Heart right ventricle (tissue), 16 donors: ENCODE measurements at regions not wholly inside any gene's neighbourhood (a gene's known extent, or its start where the extent isn't known, plus 50 kb on each side); places are given as distances from the start of the nearest gene placed in this dataset.

ENCODE experiments used
- ATAC-seq, 8 donors: fragments of 200-7000 bp; cut with Tn5 transposase; one replicate each; pipeline ENCODE4 v1.9.1; 2020; ENCODE audit warnings: mild to moderate bottlenecking in 8 of 8, moderate library complexity in 8 of 8, moderate number of reproducible peaks in 1 of 8
- DNase-seq, 2 donors: peaks; one replicate each; pipeline ENCODE4 v3.0.0-alpha.2; 2020
- H3K27ac ChIP-seq, 10 donors: fragments of 200-600 bp; sonication (generic) in 2 of 10; one replicate each; pipeline versions ENCODE4 v1.5.0 to v1.8.0; 2020 to 2022; ENCODE audit warnings: mild to moderate bottlenecking in 3 of 10
- H3K27me3 ChIP-seq, 7 donors: fragments of 200-600 bp; one replicate each; pipeline ENCODE4 v1.8.0; 2021 to 2022; ENCODE audit warnings: mild to moderate bottlenecking in 2 of 7
- H3K36me3 ChIP-seq, 9 donors: fragments of 200-600 bp; sonication (generic) in 1 of 9; one replicate each; pipeline versions ENCODE4 v1.5.0 to v1.8.0; 2020 to 2022; ENCODE audit warnings: mild to moderate bottlenecking in 2 of 9
- H3K4me1 ChIP-seq, 9 donors: fragments of 200-600 bp; sonication (generic) in 1 of 9; one replicate each; pipeline versions ENCODE4 v1.5.0 to v1.8.0; 2020 to 2022; ENCODE audit warnings: mild to moderate bottlenecking in 4 of 9
- H3K4me3 ChIP-seq, 10 donors: fragments of 200-600 bp; sonication (generic) in 2 of 10; one replicate each; pipeline versions ENCODE4 v1.5.0 to v1.8.0; 2020 to 2022; ENCODE audit warnings: mild to moderate bottlenecking in 7 of 10, moderate library complexity in 2 of 10
- H3K9me3 ChIP-seq, 11 donors: fragments of 200-600 bp in 10 of 11; sonication (generic) in 2 of 11; one replicate each; pipeline versions ENCODE4 v1.5.0 to v1.8.0; 2013 to 2022; ENCODE audit warnings: mild to moderate bottlenecking in 2 of 11, control low read depth in 1 of 11, moderate library complexity in 1 of 11
- WGBS, 2 donors: extraction: QIAGEN DNeasy Blood & Tissue Kit; methylation state at CpG; one replicate each; pipeline ENCODE4 v1.1.7; 2013; ENCODE audit warnings: inconsistent platforms in 1 of 2; 5-methylcytosine and 5-hydroxymethylcytosine counted together
- intact Hi-C, 10 donors: fragments of 100-400 bp; cut with DNase I; formaldehyde crosslinking; loops; one replicate each; pipeline versions ENCODE4 v1.11.1 to v1.14.2; 2022
- TF ChIP-seq, protein P1 (sequence below), 9 donors: fragments of 200-600 bp; sonication (generic) in 2 of 9; IDR thresholded peaks; one replicate each; pipeline versions ENCODE4 v1.5.0 to v1.8.0; 2021 to 2022; ENCODE audit warnings: antibody characterized with exemption in 9 of 9, mild to moderate bottlenecking in 5 of 9, moderate library complexity in 1 of 9
- donor health status: Arrhythmogenic right ventricular cardiomyopathy.
- donor health status: ischemic (EF 13 %, LVEDD 7.1; RV severe dilation, severe dysfunction).
- donor health status: healthy with polysubstance abuse.
- donor health status: DM: no; HTN: yes; CAD: no.
- donor health status: DM: no; HTN: no; CAD: no.
- donor health status: ischemic (EF 25% LVEDD 6.9; RV normal size, moderate dysfunction).
- donor health status: ischemic (EF 25% LVEDD 5.7; RV mildly dilated, moderate dysfunction).
- donor health status: healthy.
- donor health status: DM: yes; HTN: yes; CAD: no.
- donor health status: Ischemic cardiomyopathy.
- donor health status: ischemic (EF 35%, LVEDD 5.7; RV mildly dilated, moderate dysfunction).
- donor health status: nonischemic (EF 11% LVEDD 7.7; RV severe dilation, severe dysfunction).
- donor health status: DM: yes; HTN: yes; CAD: no.
- donor health status: PGD.
- donor health status: ischemic (EF 29% LVEDD 5.4; RV normal size, mild dysfunction).
- donor health status: nonischemic (EF 23%, LVEDD 6.1; RV moderate dilation, normal function).

DNA sequence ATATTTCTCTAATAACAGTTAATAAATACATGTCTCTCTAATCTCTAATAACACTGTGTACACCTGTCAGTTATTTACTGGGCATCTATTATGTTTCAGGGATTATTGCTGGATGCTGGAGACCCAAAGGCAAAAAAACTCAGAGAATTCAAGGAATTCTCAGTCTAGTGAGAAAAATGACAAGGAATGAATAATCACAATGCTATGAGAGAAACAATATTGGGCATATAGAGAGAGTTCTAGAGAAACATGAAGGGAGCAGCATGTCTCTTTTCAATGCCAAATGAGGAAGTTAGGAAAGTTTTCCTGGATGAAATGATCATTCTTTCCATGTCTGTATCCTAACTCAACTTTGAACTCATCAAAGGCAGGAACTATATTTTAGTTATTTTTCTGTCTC, 82.8 kb downstream of the TNFSF18 start:
- TF ChIP-seq, protein P1, sequence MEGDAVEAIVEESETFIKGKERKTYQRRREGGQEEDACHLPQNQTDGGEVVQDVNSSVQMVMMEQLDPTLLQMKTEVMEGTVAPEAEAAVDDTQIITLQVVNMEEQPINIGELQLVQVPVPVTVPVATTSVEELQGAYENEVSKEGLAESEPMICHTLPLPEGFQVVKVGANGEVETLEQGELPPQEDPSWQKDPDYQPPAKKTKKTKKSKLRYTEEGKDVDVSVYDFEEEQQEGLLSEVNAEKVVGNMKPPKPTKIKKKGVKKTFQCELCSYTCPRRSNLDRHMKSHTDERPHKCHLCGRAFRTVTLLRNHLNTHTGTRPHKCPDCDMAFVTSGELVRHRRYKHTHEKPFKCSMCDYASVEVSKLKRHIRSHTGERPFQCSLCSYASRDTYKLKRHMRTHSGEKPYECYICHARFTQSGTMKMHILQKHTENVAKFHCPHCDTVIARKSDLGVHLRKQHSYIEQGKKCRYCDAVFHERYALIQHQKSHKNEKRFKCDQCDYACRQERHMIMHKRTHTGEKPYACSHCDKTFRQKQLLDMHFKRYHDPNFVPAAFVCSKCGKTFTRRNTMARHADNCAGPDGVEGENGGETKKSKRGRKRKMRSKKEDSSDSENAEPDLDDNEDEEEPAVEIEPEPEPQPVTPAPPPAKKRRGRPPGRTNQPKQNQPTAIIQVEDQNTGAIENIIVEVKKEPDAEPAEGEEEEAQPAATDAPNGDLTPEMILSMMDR (IDR thresholded peaks at IDR 0.05): no peak
- Histone ChIP-seq H3K36me3 (no peaks in the 10 kb centered on the region), H3K4me3 (no peak overlapping the region), H3K9me3 (peaks cover 0 to 4% (median 0%) of the 10 kb centered on the region in 11 donors), H3K27me3 (no peaks in the 10 kb centered on the region), H3K4me1 (no peaks in the 10 kb centered on the region), H3K27ac (no peak overlapping the region)
- DNase-seq: no peak
- ATAC-seq: no peak
- intact Hi-C loops: no loop called here

DNA sequence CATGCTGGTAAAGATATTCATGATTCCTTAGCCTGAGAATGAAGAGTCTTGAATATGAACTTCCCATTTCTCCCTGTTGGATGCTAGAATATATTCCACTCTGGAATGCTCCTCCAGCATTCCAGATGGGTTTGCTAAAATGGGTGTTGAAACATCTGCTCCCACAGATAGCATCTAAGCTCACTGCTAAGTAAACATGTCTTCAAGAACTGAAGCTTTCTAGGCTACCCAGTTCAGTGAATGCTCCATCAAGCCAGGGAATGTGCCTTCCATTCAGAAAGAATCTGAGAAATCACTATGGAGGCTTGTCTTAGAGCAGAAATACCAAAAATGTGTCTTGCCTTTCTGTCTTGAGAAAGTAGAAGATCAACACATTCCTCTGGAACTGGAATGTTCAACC, 81.1 kb downstream of the TNFSF18 start:
- Histone ChIP-seq H3K4me3 (no peak overlapping the region), H3K27ac (no peak overlapping the region), H3K36me3 (no peaks in the 10 kb centered on the region), H3K9me3 (peaks cover 0 to 4% (median 0%) of the 10 kb centered on the region in 11 donors), H3K4me1 (no peaks in the 10 kb centered on the region), H3K27me3 (no peaks in the 10 kb centered on the region)
- ATAC-seq: no peak
- intact Hi-C loops: no loop called here
- no peak for DNase-seq
- TF ChIP-seq, protein P1 (IDR thresholded peaks at IDR 0.05): no peak

DNA sequence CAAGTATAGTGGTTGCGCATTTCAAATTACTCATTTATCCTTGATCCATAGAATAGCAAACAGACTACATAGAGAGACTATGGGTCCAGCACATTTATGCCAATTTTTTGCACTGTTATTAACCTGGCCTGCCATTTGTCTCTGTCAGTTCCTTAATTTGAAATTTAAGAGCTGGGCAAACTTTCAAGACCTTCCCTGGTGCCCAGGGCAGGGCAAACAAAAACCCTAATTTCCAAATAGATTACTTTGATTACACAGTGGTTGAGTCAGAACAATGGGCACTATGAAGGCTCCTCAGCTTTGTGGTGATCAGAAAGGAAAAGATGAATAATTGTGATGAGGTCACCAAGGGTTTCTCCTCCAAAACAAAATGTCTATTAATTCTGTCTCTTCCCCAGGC, 80.6 kb downstream of the TNFSF18 start:
- peaks cover 0 to 4% (median 0%) of the 10 kb centered on the region in 11 donors for H3K9me3 ChIP-seq
- H3K4me3 ChIP-seq: no peak overlapping the region
- H3K36me3 ChIP-seq: no peaks in the 10 kb centered on the region
- TF ChIP-seq, protein P1 (IDR thresholded peaks at IDR 0.05): no peak
- H3K4me1 ChIP-seq: no peaks in the 10 kb centered on the region
- ATAC-seq: no peak
- no peak overlapping the region for H3K27ac ChIP-seq
- H3K27me3 ChIP-seq: no peaks in the 10 kb centered on the region
- intact Hi-C loops: no loop called here
- no peak for DNase-seq
- WGBS, 2 donors: 97 to 100% methylated on average over 1 of the region's 1 CpG

DNA sequence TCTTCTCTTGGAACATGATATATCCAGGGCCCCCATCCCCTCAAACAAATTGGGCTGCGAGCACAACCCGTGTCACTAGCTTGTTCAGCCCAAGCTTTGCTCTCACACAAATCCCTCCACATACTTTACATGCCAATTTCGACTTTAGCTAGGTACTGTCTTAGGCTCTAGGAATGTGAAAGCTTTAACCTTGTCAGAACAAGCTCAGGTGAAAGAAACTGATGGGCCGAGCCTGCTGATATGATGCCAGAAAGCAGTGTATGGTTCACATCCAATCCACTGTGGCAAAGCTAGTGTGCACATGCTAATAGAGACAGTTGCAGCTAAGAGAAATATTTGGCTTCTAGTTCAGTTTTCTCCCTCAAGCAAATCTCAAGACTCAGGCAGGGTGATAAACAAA, 79.5 kb downstream of the TNFSF18 start:
- Histone ChIP-seq H3K36me3 (no peaks in the 10 kb centered on the region), H3K4me3 (no peak overlapping the region), H3K4me1 (no peaks in the 10 kb centered on the region), H3K27me3 (no peaks in the 10 kb centered on the region), H3K27ac (no peak overlapping the region), H3K9me3 (peaks cover 0 to 4% (median 0%) of the 10 kb centered on the region in 11 donors)
- no peak for DNase-seq
- 51 to 65% methylated on average over 4 of the region's 4 CpGs for WGBS, 2 donors
- intact Hi-C loops: no loop called here
- no peak for ATAC-seq
- TF ChIP-seq, protein P1 (IDR thresholded peaks at IDR 0.05): no peak

DNA sequence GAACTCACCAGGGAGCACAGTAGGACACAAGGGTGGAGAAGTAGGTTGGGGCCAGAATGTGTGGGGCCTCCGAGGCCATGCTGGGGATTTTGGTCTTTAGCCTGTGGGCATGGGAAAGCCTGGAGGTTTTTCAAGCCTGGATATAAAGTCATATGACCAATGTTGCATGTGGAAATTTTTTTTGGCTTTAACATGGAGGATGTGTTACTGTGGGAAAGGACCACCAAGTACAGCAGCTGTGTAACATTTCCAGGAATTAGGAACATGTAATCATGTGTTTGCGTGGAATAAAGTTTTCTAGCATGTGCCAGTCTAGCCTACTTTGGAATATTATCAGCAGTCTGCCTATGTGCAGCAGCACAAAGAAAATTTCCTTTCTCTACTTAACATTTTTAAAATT, 78.5 kb downstream of the TNFSF18 start:
- H3K9me3 ChIP-seq: peaks cover 0 to 2% (median 0%) of the 10 kb centered on the region in 11 donors
- TF ChIP-seq, protein P1 (IDR thresholded peaks at IDR 0.05): no peak
- WGBS, 2 donors: 84 to 88% methylated on average over 2 of the region's 2 CpGs
- intact Hi-C loops: no loop called here
- DNase-seq (no peak), ATAC-seq (no peak)
- no peaks in the 10 kb centered on the region for H3K4me1 ChIP-seq
- no peak overlapping the region for H3K27ac ChIP-seq
- no peaks in the 10 kb centered on the region for H3K36me3 ChIP-seq
- H3K4me3 ChIP-seq: no peak overlapping the region
- H3K27me3 ChIP-seq: no peaks in the 10 kb centered on the region
